ENCODE measurements at regions not wholly inside any gene's neighbourhood (a gene's known extent, or its start where the extent isn't known, plus 50 kb on each side); places are given as distances from the start of the nearest gene placed in this dataset.
A peak's percentile ranks its signal among the peaks of the same experiment; 100 is the strongest.

- WGBS, 4 donors: 71 to 84% (median 82%) methylated on average over 2 of the region's 2 CpGs
- Histone ChIP-seq H3K4me1 (no peaks in the 10 kb centered on the region), H3K4me3 (no peak overlapping the region), H3K9me3 (no peaks in the 10 kb centered on the region), H3K27ac (peak overlapping the region in 1 of 12 donors; percentile 35), H3K36me3 (no peaks in the 10 kb centered on the region), H3K27me3 (no peaks in the 10 kb centered on the region)
- ATAC-seq (peak in 2 of 4 donors; percentile 61 to 62), DNase-seq (peak in 1 of 5 donors; percentile 31)
- intact Hi-C loops (cut with DNase I): no loop called here
- TF ChIP-seq, protein P1, sequence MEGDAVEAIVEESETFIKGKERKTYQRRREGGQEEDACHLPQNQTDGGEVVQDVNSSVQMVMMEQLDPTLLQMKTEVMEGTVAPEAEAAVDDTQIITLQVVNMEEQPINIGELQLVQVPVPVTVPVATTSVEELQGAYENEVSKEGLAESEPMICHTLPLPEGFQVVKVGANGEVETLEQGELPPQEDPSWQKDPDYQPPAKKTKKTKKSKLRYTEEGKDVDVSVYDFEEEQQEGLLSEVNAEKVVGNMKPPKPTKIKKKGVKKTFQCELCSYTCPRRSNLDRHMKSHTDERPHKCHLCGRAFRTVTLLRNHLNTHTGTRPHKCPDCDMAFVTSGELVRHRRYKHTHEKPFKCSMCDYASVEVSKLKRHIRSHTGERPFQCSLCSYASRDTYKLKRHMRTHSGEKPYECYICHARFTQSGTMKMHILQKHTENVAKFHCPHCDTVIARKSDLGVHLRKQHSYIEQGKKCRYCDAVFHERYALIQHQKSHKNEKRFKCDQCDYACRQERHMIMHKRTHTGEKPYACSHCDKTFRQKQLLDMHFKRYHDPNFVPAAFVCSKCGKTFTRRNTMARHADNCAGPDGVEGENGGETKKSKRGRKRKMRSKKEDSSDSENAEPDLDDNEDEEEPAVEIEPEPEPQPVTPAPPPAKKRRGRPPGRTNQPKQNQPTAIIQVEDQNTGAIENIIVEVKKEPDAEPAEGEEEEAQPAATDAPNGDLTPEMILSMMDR (IDR thresholded peaks at IDR 0.05): no peak
- TF ChIP-seq POLR2A (IDR thresholded peaks at IDR 0.05): no peak
Measured at GRCh38 chr4:173807347-173807746, 277.3 kb upstream of the HAND2 start.

DNA sequence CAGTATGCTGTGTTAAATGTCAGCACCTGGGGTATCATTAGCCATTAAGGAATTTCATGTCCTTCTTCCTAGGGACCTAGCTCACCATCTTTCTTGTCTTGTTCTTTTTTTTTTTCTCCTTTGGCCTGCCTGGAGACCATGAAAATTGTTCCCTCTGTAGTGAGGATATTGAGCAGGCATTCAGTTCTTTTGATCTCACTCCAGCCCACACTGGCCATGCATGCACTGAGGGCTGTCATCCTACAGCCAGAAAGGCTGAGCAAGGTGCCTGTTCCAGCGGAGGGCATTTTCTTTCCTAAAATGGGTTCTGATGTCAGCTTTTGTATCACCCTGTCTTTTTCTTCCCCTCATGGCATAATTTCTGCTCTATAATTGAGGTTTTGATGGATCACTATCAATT is 275.9 kb upstream of the HAND2 start:
- Histone ChIP-seq H3K27me3 (no peaks in the 10 kb centered on the region), H3K36me3 (no peaks in the 10 kb centered on the region), H3K9me3 (no peaks in the 10 kb centered on the region), H3K27ac (peak overlapping the region in 1 of 12 donors; percentile 35), H3K4me3 (no peak overlapping the region), H3K4me1 (no peaks in the 10 kb centered on the region)
- 80 to 90% (median 86%) methylated on average over 1 of the region's 1 CpG for WGBS, 4 donors
- intact Hi-C loops (cut with DNase I): no loop called here
- DNase-seq (no peak), ATAC-seq (no peak)
- TF ChIP-seq POLR2A (IDR thresholded peaks at IDR 0.05): no peak

DNA sequence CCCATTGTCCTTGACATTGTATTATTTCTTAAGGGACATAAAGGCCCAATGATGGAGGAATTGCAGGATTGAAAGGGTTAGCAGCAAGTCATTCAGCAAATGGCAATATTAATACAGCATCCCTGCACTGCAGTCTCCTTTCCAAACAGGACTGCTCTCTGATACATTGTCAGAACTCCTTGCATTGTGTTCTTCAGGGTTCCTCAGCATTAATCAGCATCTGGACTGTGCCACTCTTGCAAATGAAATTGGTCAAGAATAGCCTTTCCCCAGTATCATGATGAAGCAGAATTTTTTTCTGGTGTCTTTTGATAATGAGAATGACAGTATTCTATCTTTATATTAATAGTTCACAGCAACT is 272.6 kb upstream of the HAND2 start:
- TF ChIP-seq, protein P1 (IDR thresholded peaks at IDR 0.05): no peak
- TF ChIP-seq POLR2A (IDR thresholded peaks at IDR 0.05): no peak
- DNase-seq: no peak
- H3K36me3 ChIP-seq: no peaks in the 10 kb centered on the region
- intact Hi-C loops (cut with DNase I): no loop called here
- H3K4me3 ChIP-seq: no peak overlapping the region
- H3K27me3 ChIP-seq: no peaks in the 10 kb centered on the region
- no peak for ATAC-seq
- peak overlapping the region in 1 of 12 donors; percentile 36 for H3K27ac ChIP-seq
- no peaks in the 10 kb centered on the region for H3K9me3 ChIP-seq
- no peaks in the 10 kb centered on the region for H3K4me1 ChIP-seq

DNA sequence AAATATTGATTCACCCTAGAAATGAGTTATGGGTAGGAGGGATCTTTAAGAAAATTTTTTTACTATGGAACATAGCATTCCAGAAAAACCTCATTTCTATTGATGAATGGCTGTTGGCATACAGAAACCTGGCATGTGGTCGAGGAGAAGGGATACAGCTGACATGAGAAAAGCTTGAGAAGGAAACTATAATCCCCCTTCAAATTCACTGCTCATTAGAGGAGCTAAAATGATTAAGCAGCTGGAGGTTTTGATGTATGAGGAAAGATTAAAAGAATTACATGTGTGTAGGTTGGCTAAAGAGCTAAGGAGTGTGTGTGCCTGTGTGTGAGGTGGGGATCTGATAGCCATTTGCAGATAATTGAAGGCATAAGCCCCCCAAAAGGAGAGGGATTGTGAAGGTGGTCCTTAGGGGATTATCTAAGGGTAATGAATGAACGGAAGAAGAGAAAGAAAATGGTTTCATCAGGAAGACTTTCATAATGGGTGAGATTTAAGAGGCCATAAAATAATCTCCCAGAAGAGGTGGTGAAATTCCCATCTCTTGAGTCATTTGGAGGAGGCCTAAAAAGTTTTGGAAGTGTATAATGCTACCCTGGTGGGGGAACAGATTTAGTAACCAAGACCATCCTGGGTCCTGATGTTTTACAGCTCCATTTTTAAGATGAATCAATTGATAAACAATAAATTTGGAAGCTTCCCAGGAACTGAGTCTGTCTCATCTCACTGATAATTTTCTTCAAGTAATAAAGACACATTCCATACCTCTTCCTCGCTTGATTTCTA is 272.0 kb upstream of the HAND2 start:
- TF ChIP-seq, protein P1 (IDR thresholded peaks at IDR 0.05): no peak
- TF ChIP-seq POLR2A (IDR thresholded peaks at IDR 0.05): no peak
- no peak overlapping the region for H3K4me3 ChIP-seq
- ATAC-seq (no peak), DNase-seq (no peak)
- no peaks in the 10 kb centered on the region for H3K36me3 ChIP-seq
- no peaks in the 10 kb centered on the region for H3K27me3 ChIP-seq
- WGBS, 4 donors: 56 to 71% (median 66%) methylated on average over 3 of the region's 3 CpGs
- no peaks in the 10 kb centered on the region for H3K9me3 ChIP-seq
- H3K4me1 ChIP-seq: no peaks in the 10 kb centered on the region
- H3K27ac ChIP-seq: peak overlapping the region in 1 of 12 donors; percentile 36
- intact Hi-C loops (cut with DNase I): no loop called here

DNA sequence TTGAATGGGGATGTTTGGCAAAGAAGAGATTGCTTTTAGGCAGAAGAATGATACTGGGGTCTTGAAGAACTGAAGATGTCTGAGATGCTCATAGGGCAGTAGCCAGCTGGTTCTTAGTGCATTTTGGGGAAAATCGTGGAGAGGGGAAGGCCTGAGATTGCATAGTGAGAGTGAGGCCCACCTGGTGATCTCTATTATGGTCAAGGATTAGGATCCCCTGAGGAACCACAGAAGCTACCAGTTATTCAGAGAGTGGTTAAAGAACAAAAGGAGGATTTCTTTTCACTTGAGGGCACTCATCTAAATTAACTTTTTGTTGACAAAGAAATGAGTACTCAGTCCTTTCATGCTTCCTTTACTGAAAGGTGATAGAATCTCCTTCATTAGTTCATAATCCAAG is 271.3 kb upstream of the HAND2 start:
- no peaks in the 10 kb centered on the region for H3K27me3 ChIP-seq
- TF ChIP-seq POLR2A (IDR thresholded peaks at IDR 0.05): no peak
- TF ChIP-seq, protein P1 (IDR thresholded peaks at IDR 0.05): no peak
- WGBS, 4 donors: 41 to 69% (median 57%) methylated on average over 1 of the region's 1 CpG
- intact Hi-C loops (cut with DNase I): no loop called here
- H3K36me3 ChIP-seq: no peaks in the 10 kb centered on the region
- H3K27ac ChIP-seq: no peak overlapping the region
- H3K4me1 ChIP-seq: no peaks in the 10 kb centered on the region
- H3K4me3 ChIP-seq: no peak overlapping the region
- no peaks in the 10 kb centered on the region for H3K9me3 ChIP-seq
- ATAC-seq (no peak), DNase-seq (no peak)

Measured in heart left ventricle (tissue), 16 donors.